Spleen (tissue), 11 donors: ENCODE measurements at regions not wholly inside any gene's neighbourhood (a gene's known extent, or its start where the extent isn't known, plus 50 kb on each side); places are given as distances from the start of the nearest gene placed in this dataset.
A peak's percentile ranks its signal among the peaks of the same experiment; 100 is the strongest.

Experiments used
- DNase-seq: peaks from one replicate; pipeline ENCODE4 v3.0.0-alpha.2; 2020
- H3K27ac ChIP-seq, 8 donors: fragments of 200-600 bp; sonication (generic) in 7 of 8; 1 replicate in 4 of 8; 2 replicates in 4 of 8; pipeline versions ENCODE4 v1.5.0 to v1.8.0; 2016 to 2021; ENCODE audit warnings: inconsistent platforms in 4 of 8, mild to moderate bottlenecking in 4 of 8, moderate library complexity in 1 of 8
- H3K27me3 ChIP-seq, 7 donors: fragments of 200-600 bp; sonication (generic) in 6 of 7; replicated peaks in 1 of 7; 1 replicate in 4 of 7; 2 replicates in 3 of 7; pipeline versions ENCODE4 v1.5.0 to v1.8.0; 2016 to 2021; ENCODE audit warnings: inconsistent platforms in 3 of 7, mild to moderate bottlenecking in 1 of 7
- H3K36me3 ChIP-seq, 6 donors: fragments of 200-600 bp; sonication (generic) in 5 of 6; 1 replicate in 4 of 6; 2 replicates in 2 of 6; pipeline versions ENCODE4 v1.5.0 to v1.8.0; 2016 to 2021; ENCODE audit warnings: inconsistent platforms in 2 of 6
- H3K4me1 ChIP-seq, 6 donors: fragments of 200-600 bp; sonication (generic) in 5 of 6; 1 replicate in 3 of 6; 2 replicates in 3 of 6; pipeline versions ENCODE4 v1.5.0 to v1.8.0; 2016 to 2021; ENCODE audit warnings: inconsistent platforms in 3 of 6
- H3K4me3 ChIP-seq, 8 donors: fragments of 200-600 bp; sonication (generic) in 7 of 8; 1 replicate in 4 of 8; 2 replicates in 4 of 8; pipeline versions ENCODE4 v1.5.0 to v1.8.0; 2016 to 2021; ENCODE audit warnings: inconsistent platforms in 4 of 8, mild to moderate bottlenecking in 4 of 8, moderate library complexity in 2 of 8
- H3K9me3 ChIP-seq, 8 donors: fragments of 200-600 bp; sonication (generic) in 7 of 8; 1 replicate in 4 of 8; 2 replicates in 4 of 8; pipeline versions ENCODE4 v1.5.0 to v1.8.0; 2016 to 2021; ENCODE audit warnings: inconsistent platforms in 4 of 8
- POLR2A ChIP-seq, 3 donors: fragments of 450-650 bp; IDR thresholded peaks; one replicate each; pipeline ENCODE4 v1.5.1; 2017; ENCODE audit warnings: antibody characterized with exemption in 3 of 3, mild to moderate bottlenecking in 1 of 3
- POLR2AphosphoS5 ChIP-seq, 3 donors: sonication (generic); formaldehyde crosslinking; IDR thresholded peaks; one replicate each; pipeline ENCODE4 v1.5.1; 2017; ENCODE audit warnings: antibody characterized with exemption in 3 of 3
- WGBS, 5 donors: extraction: QIAGEN DNeasy Blood & Tissue Kit in 3 of 5; methylation state at CpG; one replicate each; pipeline versions ENCODE4 v1.1.5 to v1.1.7; 2013 to 2018; 5-methylcytosine and 5-hydroxymethylcytosine counted together
- intact Hi-C: fragments of 100-400 bp; cut with DNase I; formaldehyde crosslinking; loops from one replicate; pipeline ENCODE4 v1.15.0; 2023; ENCODE audit warnings: low total_unique reads
- TF ChIP-seq, protein P1 (sequence below), 11 experiments: fragments of 200-600 bp in 7 of 11; fragments of 450-650 bp in 4 of 11; sonication (generic) in 4 of 11; IDR thresholded peaks in 8 of 11; conservative IDR thresholded peaks in 3 of 11; 1 replicate in 7 of 11; 2 replicates in 4 of 11; pipeline versions ENCODE4 v1.4.0 to v1.8.0; 2016 to 2021; ENCODE audit warnings: antibody characterized with exemption in 11 of 11, inconsistent platforms in 4 of 11, mild to moderate bottlenecking in 1 of 11
- donor health status: healthy with polysubstance abuse.
- donor health status: DM: no; HTN: no; CAD: no; lungs with moderate emphysema.
- donor health status: DM: no; HTN: no; CAD: no.
- donor health status: Bipolar disorder and iron deficiency.
- donor health status: healthy.
- donor health status: DM: no; HTN: no; CAD: no.
- donor health status: DM: yes; HTN: yes; CAD: no.

DNA sequence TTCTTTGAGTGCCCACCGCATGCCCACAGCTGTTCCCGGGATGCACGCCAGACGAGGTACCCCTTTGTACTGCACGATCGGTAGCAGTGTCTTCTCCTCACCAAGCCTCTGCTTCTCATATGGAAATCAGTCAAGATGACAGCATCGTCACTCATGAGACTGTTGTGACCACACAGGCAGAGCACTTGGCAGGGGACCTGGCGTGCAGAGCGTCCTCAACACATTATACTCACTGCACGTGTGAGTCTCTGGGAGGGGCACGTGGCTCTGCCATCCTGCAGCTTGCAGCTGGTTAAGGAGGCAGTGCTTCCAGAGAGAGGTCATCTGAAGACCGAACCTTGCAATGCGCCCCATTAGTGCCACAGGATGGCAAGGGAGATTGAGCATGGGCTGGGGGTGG lies 266.8 kb downstream of the NPHP4 start:
- DNase-seq, result peak; percentile 47
- TF ChIP-seq POLR2AphosphoS5 (IDR thresholded peaks at IDR 0.05), result no peak
- Histone ChIP-seq H3K27ac (no peak overlapping the region), H3K9me3 (no peaks in the 10 kb centered on the region), H3K36me3 (no peaks in the 10 kb centered on the region), H3K4me1 (no peaks in the 10 kb centered on the region), H3K27me3 (peaks cover 0 to 43% (median 0%) of the 10 kb centered on the region in 7 donors), H3K4me3 (no peak overlapping the region)
- intact Hi-C loops, result no loop called here
- 79 to 87% (median 85%) methylated on average over 7 to 13 of the region's 13 CpGs for WGBS, 5 donors

DNA sequence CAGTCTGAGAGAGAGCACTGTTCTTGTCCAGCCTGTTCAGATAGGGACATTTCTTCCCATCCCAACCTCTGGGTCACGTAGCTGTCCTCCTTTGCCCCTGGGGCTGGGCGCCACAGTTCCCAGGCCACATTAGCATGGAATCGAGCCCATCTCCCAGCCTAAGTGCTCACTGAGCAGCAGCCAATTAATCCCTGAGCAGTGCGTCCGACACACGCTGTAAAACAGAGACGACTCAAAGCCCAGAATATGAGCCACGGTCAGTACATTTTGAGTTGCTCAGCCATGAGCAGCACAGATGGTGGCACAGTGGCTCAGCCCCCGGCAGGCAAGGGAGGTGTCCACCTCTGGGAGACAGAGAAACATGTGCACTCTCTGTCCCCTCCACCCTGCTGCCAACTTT lies 267.4 kb downstream of the NPHP4 start:
- intact Hi-C loops, result no loop called here
- H3K4me3 ChIP-seq, result no peak overlapping the region
- H3K36me3 ChIP-seq, result no peaks in the 10 kb centered on the region
- WGBS, 5 donors, result 57 to 82% (median 77%) methylated on average over 1 to 9 of the region's 9 CpGs
- no peaks in the 10 kb centered on the region for H3K9me3 ChIP-seq
- DNase-seq, result peak; percentile 39
- peaks cover 0 to 44% (median 0%) of the 10 kb centered on the region in 7 donors for H3K27me3 ChIP-seq
- H3K4me1 ChIP-seq, result no peaks in the 10 kb centered on the region
- no peak overlapping the region for H3K27ac ChIP-seq
- TF ChIP-seq POLR2A (IDR thresholded peaks at IDR 0.05) (no peak), POLR2AphosphoS5 (IDR thresholded peaks at IDR 0.05) (no peak)
- TF ChIP-seq, protein P1, sequence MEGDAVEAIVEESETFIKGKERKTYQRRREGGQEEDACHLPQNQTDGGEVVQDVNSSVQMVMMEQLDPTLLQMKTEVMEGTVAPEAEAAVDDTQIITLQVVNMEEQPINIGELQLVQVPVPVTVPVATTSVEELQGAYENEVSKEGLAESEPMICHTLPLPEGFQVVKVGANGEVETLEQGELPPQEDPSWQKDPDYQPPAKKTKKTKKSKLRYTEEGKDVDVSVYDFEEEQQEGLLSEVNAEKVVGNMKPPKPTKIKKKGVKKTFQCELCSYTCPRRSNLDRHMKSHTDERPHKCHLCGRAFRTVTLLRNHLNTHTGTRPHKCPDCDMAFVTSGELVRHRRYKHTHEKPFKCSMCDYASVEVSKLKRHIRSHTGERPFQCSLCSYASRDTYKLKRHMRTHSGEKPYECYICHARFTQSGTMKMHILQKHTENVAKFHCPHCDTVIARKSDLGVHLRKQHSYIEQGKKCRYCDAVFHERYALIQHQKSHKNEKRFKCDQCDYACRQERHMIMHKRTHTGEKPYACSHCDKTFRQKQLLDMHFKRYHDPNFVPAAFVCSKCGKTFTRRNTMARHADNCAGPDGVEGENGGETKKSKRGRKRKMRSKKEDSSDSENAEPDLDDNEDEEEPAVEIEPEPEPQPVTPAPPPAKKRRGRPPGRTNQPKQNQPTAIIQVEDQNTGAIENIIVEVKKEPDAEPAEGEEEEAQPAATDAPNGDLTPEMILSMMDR (IDR thresholded peaks at IDR 0.05 in 8 of 11, conservative IDR thresholded peaks at IDR 0.05 in 3 of 11), result no peak

DNA sequence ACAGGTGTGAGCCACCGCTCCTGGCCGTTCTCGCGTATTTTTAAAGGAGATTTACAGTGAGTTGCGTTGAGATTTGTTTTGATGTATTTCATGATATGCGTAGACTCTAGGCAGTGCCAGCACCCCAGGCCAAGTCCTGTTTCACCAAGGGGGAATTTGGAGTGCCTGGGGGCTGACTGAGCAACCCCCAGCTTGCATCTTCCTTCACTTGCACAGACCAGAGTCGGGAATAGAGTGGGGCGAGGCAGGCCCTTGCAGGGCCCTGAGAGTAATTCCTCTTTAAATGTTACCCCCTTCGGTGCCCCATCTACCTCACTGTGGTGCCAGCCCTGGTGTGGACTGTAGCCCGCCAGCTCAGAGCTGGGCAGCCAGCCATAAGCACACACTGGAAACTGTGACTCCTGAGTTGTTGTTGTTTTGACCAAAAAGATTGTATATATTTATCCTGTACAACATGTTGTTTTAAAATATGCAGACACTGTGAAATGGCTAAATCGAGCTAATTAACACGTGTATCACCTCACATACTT lies 269.5 kb downstream of the NPHP4 start:
- TF ChIP-seq POLR2A (IDR thresholded peaks at IDR 0.05) (no peak), POLR2AphosphoS5 (IDR thresholded peaks at IDR 0.05) (no peak)
- TF ChIP-seq, protein P1 (IDR thresholded peaks at IDR 0.05 in 8 of 11, conservative IDR thresholded peaks at IDR 0.05 in 3 of 11), result no peak
- DNase-seq, result peak; percentile 25

DNA sequence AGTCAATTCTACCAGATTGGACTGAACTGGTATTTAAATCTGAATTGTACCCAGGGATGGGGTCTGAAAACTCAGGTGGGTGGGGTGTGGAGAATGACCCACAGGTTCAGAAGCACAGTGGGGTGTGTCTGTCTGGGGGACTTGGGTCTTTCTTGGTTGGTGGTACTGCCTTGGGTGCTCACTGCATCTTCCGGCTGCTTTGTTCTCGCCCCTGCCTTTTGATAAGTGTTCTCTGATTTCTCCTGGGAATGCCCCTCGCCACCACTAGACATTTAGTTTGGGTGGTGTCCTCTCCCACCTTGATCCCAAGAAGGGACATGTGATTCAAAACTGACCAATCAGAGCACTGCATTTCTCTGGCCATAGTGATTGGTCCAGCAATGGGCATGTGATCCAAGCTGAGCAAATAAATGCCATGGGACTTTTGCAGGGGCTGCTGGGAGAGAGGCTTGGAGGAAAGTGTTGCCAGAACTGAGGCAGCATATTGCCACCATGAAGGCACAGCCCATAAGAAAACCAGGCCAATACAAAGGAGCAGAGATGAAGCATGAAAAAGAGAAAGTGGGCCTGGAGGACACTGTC lies 270.5 kb downstream of the NPHP4 start:
- no peaks in the 10 kb centered on the region for H3K9me3 ChIP-seq
- H3K27ac ChIP-seq, result no peak overlapping the region
- WGBS, 5 donors, result 79 to 97% (median 80%) methylated on average over 3 of the region's 3 CpGs
- no peak overlapping the region for H3K4me3 ChIP-seq
- peaks cover 0 to 57% (median 0%) of the 10 kb centered on the region in 7 donors for H3K27me3 ChIP-seq
- no peaks in the 10 kb centered on the region for H3K36me3 ChIP-seq
- no peak for DNase-seq
- intact Hi-C loops, result no loop called here
- no peaks in the 10 kb centered on the region for H3K4me1 ChIP-seq
- TF ChIP-seq POLR2A (IDR thresholded peaks at IDR 0.05) (no peak), POLR2AphosphoS5 (IDR thresholded peaks at IDR 0.05) (no peak)
- TF ChIP-seq, protein P1 (IDR thresholded peaks at IDR 0.05 in 8 of 11, conservative IDR thresholded peaks at IDR 0.05 in 3 of 11), result no peak

More for the DNA sequence above, 269.5 kb downstream of the NPHP4 start:
- Histone ChIP-seq H3K4me3 (no peak overlapping the region), H3K4me1 (no peaks in the 10 kb centered on the region), H3K36me3 (no peaks in the 10 kb centered on the region), H3K9me3 (no peaks in the 10 kb centered on the region), H3K27ac (no peak overlapping the region), H3K27me3 (peaks cover 0 to 47% (median 0%) of the 10 kb centered on the region in 7 donors)
- WGBS, 5 donors, result 82 to 93% (median 91%) methylated on average over 12 of the region's 12 CpGs
- intact Hi-C loops, result no loop called here
